Breast epithelium (tissue), 4 donors: ENCODE measurements at regions not wholly inside any gene's neighbourhood (a gene's known extent, or its start where the extent isn't known, plus 50 kb on each side); places are given as distances from the start of the nearest gene placed in this dataset.
A peak's percentile ranks its signal among the peaks of the same experiment; 100 is the strongest.
"Not testable (repeated sequence)": the region's sequence is repeated elsewhere in the genome, so short reads cannot be mapped to it uniquely, and the experiment has no call there.

ENCODE experiments used
- DNase-seq, 2 donors: peaks; one replicate each; pipeline ENCODE4 v3.0.0-alpha.2; 2019; ENCODE audit warnings: low spot score in 2 of 2
- H3K27ac ChIP-seq, 2 donors: fragments of 200-600 bp; sonication (generic) in 1 of 2; one replicate each; pipeline ENCODE4 v1.5.1; 2016 to 2019; ENCODE audit warnings: mild to moderate bottlenecking in 1 of 2
- H3K27me3 ChIP-seq, 2 donors: fragments of 200-600 bp; sonication (generic) in 1 of 2; one replicate each; pipeline versions ENCODE4 v1.5.1 to v1.6.0; 2017 to 2019; ENCODE audit warnings: control low read depth in 1 of 2, mild to moderate bottlenecking in 1 of 2
- H3K36me3 ChIP-seq: fragments of 200-600 bp; one replicate; pipeline ENCODE4 v1.5.1; 2019
- H3K4me1 ChIP-seq, 2 donors: fragments of 200-600 bp; sonication (generic); one replicate each; pipeline ENCODE4 v1.5.1; 2016 to 2019; ENCODE audit warnings: control low read depth in 1 of 2
- H3K4me3 ChIP-seq, 3 donors: fragments of 200-600 bp; sonication (generic); 1 replicate in 2 of 3; 2 replicates in 1 of 3; pipeline ENCODE4 v1.5.1; 2016 to 2019; ENCODE audit warnings: mild to moderate bottlenecking in 3 of 3, moderate library complexity in 2 of 3
- H3K9me3 ChIP-seq, 2 donors: fragments of 200-600 bp; sonication (generic) in 1 of 2; one replicate each; pipeline ENCODE4 v1.5.1; 2016 to 2019; ENCODE audit warnings: control low read depth in 1 of 2
- CTCF ChIP-seq, 3 donors: fragments of 450-650 bp; IDR thresholded peaks; one replicate each; pipeline ENCODE4 v1.5.1; 2016 to 2017; ENCODE audit warnings: antibody characterized with exemption in 3 of 3, mild to moderate bottlenecking in 3 of 3, moderate library complexity in 3 of 3
- POLR2A ChIP-seq: fragments of 450-650 bp; IDR thresholded peaks from one replicate; pipeline ENCODE4 v1.6.1; 2016; ENCODE audit warnings: antibody characterized with exemption, mild to moderate bottlenecking, moderate library complexity
- POLR2AphosphoS5 ChIP-seq, 3 donors: sonication (generic); formaldehyde crosslinking; IDR thresholded peaks; one replicate each; pipeline ENCODE4 v1.6.1; 2017; ENCODE audit warnings: antibody characterized with exemption in 3 of 3
- intact Hi-C: fragments of 100-400 bp; cut with DNase I; formaldehyde crosslinking; loops from one replicate; pipeline ENCODE4 v1.15.1; 2023; ENCODE audit warnings: low total_unique reads

GRCh38 chr21:36229181-36229580 lies 72.6 kb downstream of the DOP1B start:
- H3K27ac ChIP-seq = peak overlapping the region in 1 of 2 donors; percentile 14
- no peaks in the 10 kb centered on the region for H3K9me3 ChIP-seq
- intact Hi-C loops = no loop called here
- no peaks in the 10 kb centered on the region for H3K36me3 ChIP-seq
- H3K4me3 ChIP-seq = no peak overlapping the region
- no peak for TF ChIP-seq POLR2AphosphoS5 (IDR thresholded peaks at IDR 0.05)
- TF ChIP-seq CTCF (IDR thresholded peaks at IDR 0.05) = no peak
- no peak for TF ChIP-seq POLR2A
- H3K4me1 ChIP-seq = peaks cover 0 to 6% of the 10 kb centered on the region in 2 donors
- H3K27me3 ChIP-seq = no peaks in the 10 kb centered on the region
- peak in 1 of 2 donors; percentile 60 for DNase-seq

DNA sequence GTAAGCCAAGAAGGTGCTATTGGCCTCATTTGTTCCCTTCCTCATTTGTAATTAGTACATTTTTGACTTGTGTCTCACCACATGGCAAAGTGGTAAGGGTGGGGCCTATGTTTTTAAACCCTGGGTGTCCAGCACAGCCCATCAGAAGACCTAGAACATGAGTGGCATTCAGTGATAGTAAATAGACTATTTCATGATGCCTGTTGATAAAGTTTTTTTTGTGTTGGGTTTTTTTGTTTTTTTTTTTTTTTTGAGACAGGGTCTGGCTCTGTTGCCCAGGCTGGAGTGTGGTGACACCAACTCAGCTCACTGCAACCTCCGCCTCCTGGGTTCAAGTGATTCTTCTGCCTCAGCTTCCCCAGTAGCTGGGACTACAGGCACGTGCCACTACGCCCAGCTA lies 74.8 kb downstream of the DOP1B start:
- H3K36me3 ChIP-seq, H3K4me1 ChIP-seq, H3K27ac ChIP-seq, H3K9me3 ChIP-seq, H3K4me3 ChIP-seq, intact Hi-C loops, H3K27me3 ChIP-seq, DNase-seq: not testable (repeated sequence)

DNA sequence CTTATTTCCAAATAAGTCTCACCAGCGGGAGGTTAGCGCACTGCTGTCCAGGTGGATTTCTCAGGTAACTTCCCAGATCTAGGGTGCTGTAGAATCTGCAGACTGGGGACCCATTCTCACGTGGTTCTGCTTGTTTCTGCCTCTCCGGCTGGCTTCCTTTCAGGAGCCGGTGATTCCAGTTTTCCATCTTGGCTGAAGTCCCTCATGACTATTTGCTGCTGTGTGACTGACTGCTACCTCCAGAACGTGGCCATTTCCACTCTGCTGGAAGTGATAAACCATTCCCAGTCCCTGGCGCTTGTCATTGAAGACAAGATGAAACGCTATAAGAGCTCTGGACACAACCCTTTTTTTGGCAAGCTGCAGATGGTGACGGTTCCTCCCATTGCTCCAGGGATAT lies 76.0 kb downstream of the DOP1B start:
- Histone ChIP-seq H3K27me3 (no peaks in the 10 kb centered on the region), H3K27ac (peak overlapping the region; percentile 38 to 48), H3K4me1 (peaks cover 0 to 6% of the 10 kb centered on the region in 2 donors), H3K36me3 (no peaks in the 10 kb centered on the region), H3K4me3 (no peak overlapping the region), H3K9me3 (no peaks in the 10 kb centered on the region)
- TF ChIP-seq POLR2AphosphoS5 (IDR thresholded peaks at IDR 0.05) (no peak), CTCF (IDR thresholded peaks at IDR 0.05) (no peak), POLR2A (no peak)
- peak in 1 of 2 donors; percentile 34 for DNase-seq
- intact Hi-C loops = no loop called here

- intact Hi-C loops = no loop called here
- no peaks in the 10 kb centered on the region for H3K36me3 ChIP-seq
- no peaks in the 10 kb centered on the region for H3K9me3 ChIP-seq
- H3K4me3 ChIP-seq = no peak overlapping the region
- no peak overlapping the region for H3K27ac ChIP-seq
- H3K4me1 ChIP-seq = peaks cover 0 to 6% of the 10 kb centered on the region in 2 donors
- no peak for DNase-seq
- H3K27me3 ChIP-seq = no peaks in the 10 kb centered on the region
- TF ChIP-seq CTCF (IDR thresholded peaks at IDR 0.05) (no peak), POLR2A (no peak), POLR2AphosphoS5 (IDR thresholded peaks at IDR 0.05) (no peak)
These were observed 78.5 kb downstream of the DOP1B start for GRCh38 chr21:36235058-36235582.

DNA sequence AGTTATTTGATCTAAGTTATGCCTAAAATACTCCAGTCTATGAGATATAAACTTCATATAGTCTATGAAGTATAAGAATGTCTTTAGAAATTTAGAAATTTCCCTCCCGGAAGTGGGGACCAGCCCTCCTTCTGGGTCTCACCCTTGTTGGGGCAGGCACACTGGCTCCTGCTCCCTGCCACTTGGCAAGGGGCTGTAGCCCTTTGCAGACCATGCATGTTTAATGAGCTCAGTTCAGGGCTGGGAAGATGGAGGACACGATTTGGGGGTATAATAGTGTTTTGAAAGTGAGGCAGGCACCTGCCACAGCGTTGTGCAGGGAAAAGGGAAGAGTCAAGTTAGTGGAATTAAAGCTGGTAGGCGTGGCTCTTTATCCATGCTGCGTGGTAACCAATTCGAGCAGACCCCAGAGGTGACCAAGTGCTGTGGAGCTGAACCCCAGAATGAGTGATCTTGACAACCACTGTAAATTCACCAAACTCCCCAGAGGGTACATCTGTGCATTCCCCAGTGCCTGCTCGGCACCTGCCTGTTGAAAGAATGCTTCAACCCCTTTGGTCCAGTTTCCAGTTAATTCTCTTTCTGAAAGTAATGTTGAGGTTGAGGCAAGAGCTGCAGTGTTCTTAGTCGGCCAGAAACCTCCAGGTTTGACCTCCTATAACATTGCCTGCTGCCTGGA lies 79.6 kb downstream of the DOP1B start:
- DNase-seq = no peak
- H3K27me3 ChIP-seq = no peaks in the 10 kb centered on the region
- H3K4me3 ChIP-seq = no peak overlapping the region
- H3K27ac ChIP-seq = no peak overlapping the region
- peaks cover 0 to 6% of the 10 kb centered on the region in 2 donors for H3K4me1 ChIP-seq
- H3K36me3 ChIP-seq = no peaks in the 10 kb centered on the region
- TF ChIP-seq CTCF (IDR thresholded peaks at IDR 0.05) = no peak
- TF ChIP-seq POLR2A = no peak
- TF ChIP-seq POLR2AphosphoS5 (IDR thresholded peaks at IDR 0.05) = no peak
- no peaks in the 10 kb centered on the region for H3K9me3 ChIP-seq
- intact Hi-C loops = no loop called here
